ENCODE measurements at regions not wholly inside any gene's neighbourhood (a gene's known extent, or its start where the extent isn't known, plus 50 kb on each side); places are given as distances from the start of the nearest gene placed in this dataset.

GRCh38 chr20:62536871-62537401 is 61.1 kb upstream of the GATA5 start:
- no peak overlapping the region for H3K27ac Mint-ChIP-seq
- H3K4me1 Mint-ChIP-seq, result peaks cover 5% of the 10 kb centered on the region
- H3K9me3 Mint-ChIP-seq, result no peaks in the 10 kb centered on the region
- H3K4me3 Mint-ChIP-seq, result no peak overlapping the region
- no peak for TF ChIP-seq CTCF (IDR thresholded peaks at IDR 0.05; ENCODE audit: unreplicated experiment in 3 of 3)
- H3K36me3 Mint-ChIP-seq (ENCODE audit: low read depth), result no peaks in the 10 kb centered on the region
- peaks cover 15% of the 10 kb centered on the region for H3K27me3 Mint-ChIP-seq (ENCODE audit: low read depth)

GRCh38 chr20:62537649-62538292 is 62.0 kb upstream of the GATA5 start:
- no peak overlapping the region for H3K4me3 Mint-ChIP-seq
- no peak for TF ChIP-seq CTCF (IDR thresholded peaks at IDR 0.05; ENCODE audit: unreplicated experiment in 3 of 3)
- peaks cover 20% of the 10 kb centered on the region for H3K27me3 Mint-ChIP-seq (ENCODE audit: low read depth)
- H3K9me3 Mint-ChIP-seq, result no peaks in the 10 kb centered on the region
- no peak overlapping the region for H3K27ac Mint-ChIP-seq
- no peaks in the 10 kb centered on the region for H3K36me3 Mint-ChIP-seq (ENCODE audit: low read depth)
- H3K4me1 Mint-ChIP-seq, result peaks cover 5% of the 10 kb centered on the region

GRCh38 chr20:62539198-62540045 is 63.6 kb upstream of the GATA5 start:
- TF ChIP-seq CTCF (IDR thresholded peaks at IDR 0.05; ENCODE audit: unreplicated experiment in 3 of 3), result no peak
- peak overlapping the region; percentile 58 to 82 (median 63) for H3K27ac Mint-ChIP-seq
- H3K36me3 Mint-ChIP-seq (ENCODE audit: low read depth), result peaks cover 1% of the 10 kb centered on the region
- H3K9me3 Mint-ChIP-seq, result peaks cover 1% of the 10 kb centered on the region
- peaks cover 5% of the 10 kb centered on the region for H3K4me1 Mint-ChIP-seq
- H3K27me3 Mint-ChIP-seq (ENCODE audit: low read depth), result peaks cover 15% of the 10 kb centered on the region
- peak overlapping the region in 2 of 3 experiments; percentile 19 to 49 for H3K4me3 Mint-ChIP-seq

- Mint-ChIP-seq H3K27me3 (ENCODE audit: low read depth) (peaks cover 20% of the 10 kb centered on the region), H3K9me3 (peaks cover 3% of the 10 kb centered on the region), H3K27ac (no peak overlapping the region), H3K4me3 (no peak overlapping the region), H3K36me3 (ENCODE audit: low read depth) (peaks cover 3% of the 10 kb centered on the region), H3K4me1 (peaks cover 5% of the 10 kb centered on the region)
- no peak for TF ChIP-seq CTCF (IDR thresholded peaks at IDR 0.05; ENCODE audit: unreplicated experiment in 3 of 3)
These were observed 64.7 kb upstream of the GATA5 start for GRCh38 chr20:62540504-62540903.

- peaks cover 20% of the 10 kb centered on the region for H3K27me3 Mint-ChIP-seq (ENCODE audit: low read depth)
- H3K36me3 Mint-ChIP-seq (ENCODE audit: low read depth), result peaks cover 3% of the 10 kb centered on the region
- H3K4me1 Mint-ChIP-seq, result peaks cover 10% of the 10 kb centered on the region
- H3K9me3 Mint-ChIP-seq, result peaks cover 3% of the 10 kb centered on the region
- no peak overlapping the region for H3K4me3 Mint-ChIP-seq
- no peak overlapping the region for H3K27ac Mint-ChIP-seq
- TF ChIP-seq CTCF (IDR thresholded peaks at IDR 0.05; ENCODE audit: unreplicated experiment in 3 of 3), result no peak
These were observed 67.1 kb upstream of the GATA5 start for GRCh38 chr20:62542862-62543261.

Data from nephron (organoid).